ENCODE measurements at regions not wholly inside any gene's neighbourhood (a gene's known extent, or its start where the extent isn't known, plus 50 kb on each side); places are given as distances from the start of the nearest gene placed in this dataset.

- TF ChIP-seq, protein P1, sequence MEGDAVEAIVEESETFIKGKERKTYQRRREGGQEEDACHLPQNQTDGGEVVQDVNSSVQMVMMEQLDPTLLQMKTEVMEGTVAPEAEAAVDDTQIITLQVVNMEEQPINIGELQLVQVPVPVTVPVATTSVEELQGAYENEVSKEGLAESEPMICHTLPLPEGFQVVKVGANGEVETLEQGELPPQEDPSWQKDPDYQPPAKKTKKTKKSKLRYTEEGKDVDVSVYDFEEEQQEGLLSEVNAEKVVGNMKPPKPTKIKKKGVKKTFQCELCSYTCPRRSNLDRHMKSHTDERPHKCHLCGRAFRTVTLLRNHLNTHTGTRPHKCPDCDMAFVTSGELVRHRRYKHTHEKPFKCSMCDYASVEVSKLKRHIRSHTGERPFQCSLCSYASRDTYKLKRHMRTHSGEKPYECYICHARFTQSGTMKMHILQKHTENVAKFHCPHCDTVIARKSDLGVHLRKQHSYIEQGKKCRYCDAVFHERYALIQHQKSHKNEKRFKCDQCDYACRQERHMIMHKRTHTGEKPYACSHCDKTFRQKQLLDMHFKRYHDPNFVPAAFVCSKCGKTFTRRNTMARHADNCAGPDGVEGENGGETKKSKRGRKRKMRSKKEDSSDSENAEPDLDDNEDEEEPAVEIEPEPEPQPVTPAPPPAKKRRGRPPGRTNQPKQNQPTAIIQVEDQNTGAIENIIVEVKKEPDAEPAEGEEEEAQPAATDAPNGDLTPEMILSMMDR (IDR thresholded peaks at IDR 0.05; ENCODE audit: insufficient read depth, low read length, poor library complexity, severe bottlenecking): no peak
- TF ChIP-seq EZH2phosphoT487 (conservative IDR thresholded peaks at IDR 0.05; ENCODE audit: low read length): no peak
Observed at GRCh38 chr4:132015321-132015720, 1133.8 kb upstream of the PCDH10 start.

Data from SU-DHL-6 (cell line).